ENCODE measurements at regions not wholly inside any gene's neighbourhood (a gene's known extent, or its start where the extent isn't known, plus 50 kb on each side); places are given as distances from the start of the nearest gene placed in this dataset.

DNA sequence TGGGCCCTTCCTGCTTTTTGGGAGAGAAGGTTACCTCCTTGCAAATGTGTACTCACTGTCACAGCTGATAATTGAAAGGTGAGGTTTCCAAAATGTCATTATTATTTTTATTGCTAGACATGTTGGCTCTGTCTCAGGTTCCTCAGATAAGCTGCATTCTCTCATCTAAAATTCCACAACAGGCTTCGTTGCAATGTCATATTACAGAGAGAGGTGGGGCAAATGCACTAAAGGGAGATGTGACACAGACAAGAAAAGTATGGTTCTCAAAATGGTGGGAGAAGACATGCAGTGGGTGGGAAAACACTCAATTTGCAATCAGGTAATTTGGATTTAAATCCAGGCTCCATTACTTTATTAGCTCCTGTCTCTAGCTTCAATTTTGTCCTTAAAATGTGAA lies 256.4 kb upstream of the POU3F2 start (continued):
- TF ChIP-seq, protein P1, sequence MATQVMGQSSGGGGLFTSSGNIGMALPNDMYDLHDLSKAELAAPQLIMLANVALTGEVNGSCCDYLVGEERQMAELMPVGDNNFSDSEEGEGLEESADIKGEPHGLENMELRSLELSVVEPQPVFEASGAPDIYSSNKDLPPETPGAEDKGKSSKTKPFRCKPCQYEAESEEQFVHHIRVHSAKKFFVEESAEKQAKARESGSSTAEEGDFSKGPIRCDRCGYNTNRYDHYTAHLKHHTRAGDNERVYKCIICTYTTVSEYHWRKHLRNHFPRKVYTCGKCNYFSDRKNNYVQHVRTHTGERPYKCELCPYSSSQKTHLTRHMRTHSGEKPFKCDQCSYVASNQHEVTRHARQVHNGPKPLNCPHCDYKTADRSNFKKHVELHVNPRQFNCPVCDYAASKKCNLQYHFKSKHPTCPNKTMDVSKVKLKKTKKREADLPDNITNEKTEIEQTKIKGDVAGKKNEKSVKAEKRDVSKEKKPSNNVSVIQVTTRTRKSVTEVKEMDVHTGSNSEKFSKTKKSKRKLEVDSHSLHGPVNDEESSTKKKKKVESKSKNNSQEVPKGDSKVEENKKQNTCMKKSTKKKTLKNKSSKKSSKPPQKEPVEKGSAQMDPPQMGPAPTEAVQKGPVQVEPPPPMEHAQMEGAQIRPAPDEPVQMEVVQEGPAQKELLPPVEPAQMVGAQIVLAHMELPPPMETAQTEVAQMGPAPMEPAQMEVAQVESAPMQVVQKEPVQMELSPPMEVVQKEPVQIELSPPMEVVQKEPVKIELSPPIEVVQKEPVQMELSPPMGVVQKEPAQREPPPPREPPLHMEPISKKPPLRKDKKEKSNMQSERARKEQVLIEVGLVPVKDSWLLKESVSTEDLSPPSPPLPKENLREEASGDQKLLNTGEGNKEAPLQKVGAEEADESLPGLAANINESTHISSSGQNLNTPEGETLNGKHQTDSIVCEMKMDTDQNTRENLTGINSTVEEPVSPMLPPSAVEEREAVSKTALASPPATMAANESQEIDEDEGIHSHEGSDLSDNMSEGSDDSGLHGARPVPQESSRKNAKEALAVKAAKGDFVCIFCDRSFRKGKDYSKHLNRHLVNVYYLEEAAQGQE (IDR thresholded peaks at IDR 0.05; ENCODE audit: low read depth) = no peak
- TF ChIP-seq SIN3A (IDR thresholded peaks at IDR 0.05; ENCODE audit: low read depth) (no peak), ZNF274 (IDR thresholded peaks at IDR 0.05; ENCODE audit: low read depth, low read length) (no peak)

DNA sequence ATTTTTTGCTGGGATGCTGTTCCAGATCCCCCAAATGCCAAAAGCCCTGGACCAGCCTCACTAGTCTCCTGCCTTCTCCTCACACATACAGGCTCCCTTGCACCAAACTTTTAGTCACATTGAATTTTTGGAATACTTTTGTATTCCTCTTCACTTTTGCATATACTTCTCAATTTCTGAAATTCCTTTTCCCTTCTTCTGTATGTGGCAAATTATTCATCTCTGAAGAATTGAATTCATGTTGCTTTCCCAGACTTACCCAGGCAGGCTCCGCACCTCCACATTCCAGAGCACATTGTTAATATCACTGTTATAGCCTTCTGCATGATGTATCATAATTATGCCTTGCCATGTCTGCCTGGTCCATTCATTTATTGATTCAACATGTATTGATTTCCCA lies 255.3 kb upstream of the POU3F2 start:
- Histone ChIP-seq H3K4me1 (ENCODE audit: control insufficient read depth in 1 of 2, insufficient read depth in 2 of 2, low read length in 2 of 2) (no peaks in the 10 kb centered on the region), H3K27ac (ENCODE audit: low read depth, low read length) (no peak overlapping the region), H2AFZ (ENCODE audit: low read depth, low read length, poor library complexity, severe bottlenecking) (no peak overlapping the region), H3K9ac (ENCODE audit: low read length) (no peak overlapping the region), H3K36me3 (ENCODE audit: control insufficient read depth in 1 of 2, insufficient read depth in 2 of 2, low read length in 2 of 2) (no peaks in the 10 kb centered on the region), H3K27me3 (ENCODE audit: insufficient read depth, low read length) (peaks cover 28% of the 10 kb centered on the region), H4K20me1 (ENCODE audit: insufficient read depth) (no peaks in the 10 kb centered on the region), H3K9me3 (ENCODE audit: control insufficient read depth in 1 of 2, insufficient read depth in 1 of 2, low read depth in 1 of 2, low read length in 2 of 2) (no peaks in the 10 kb centered on the region), H3K9me2 (ENCODE audit: insufficient read depth) (no peaks in the 10 kb centered on the region), H3K4me3 (replicated peaks in 1 of 2; ENCODE audit: low read depth in 1 of 2, low read length in 2 of 2) (no peak overlapping the region), H3K4me2 (ENCODE audit: low read length) (no peak overlapping the region), H3K79me2 (ENCODE audit: insufficient read depth, low read length) (no peaks in the 10 kb centered on the region)
- no peak for ATAC-seq
- ChIA-PET POLR2A (no interaction called here), RAD21 (ENCODE audit: low non-redundant PET in 1 of 2, low total read pairs in 2 of 2, uncharacterized antibody in 2 of 2, unreplicated experiment in 2 of 2) (no interaction called here), CTCF (no interaction called here)
- intact Hi-C loops (cut with micrococcal nuclease) = no loop called here
- no peak for DNase-seq (ENCODE audit: low read depth, low spot score)
- no TSS peak for BruUV-seq (replicated peaks)
- TF ChIP-seq CEBPB (IDR thresholded peaks at IDR 0.05; ENCODE audit: low read depth) (no peak), FOSL1 (IDR thresholded peaks at IDR 0.05; ENCODE audit: low read depth) (no peak), CBX3 (IDR thresholded peaks at IDR 0.05; ENCODE audit: low read depth) (no peak), ELF1 (IDR thresholded peaks at IDR 0.05; ENCODE audit: borderline replicate concordance, low read depth) (no peak), SIN3A (IDR thresholded peaks at IDR 0.05; ENCODE audit: low read depth) (no peak), RAD21 (IDR thresholded peaks at IDR 0.05; ENCODE audit: low read depth) (no peak), POLR2AphosphoS5 (IDR thresholded peaks at IDR 0.05; ENCODE audit: low read depth, low read length) (no peak), EZH2phosphoT487 (IDR thresholded peaks at IDR 0.05; ENCODE audit: borderline replicate concordance) (no peak), SP1 (IDR thresholded peaks at IDR 0.05; ENCODE audit: low read depth) (no peak)
- TF ChIP-seq, protein P2, sequence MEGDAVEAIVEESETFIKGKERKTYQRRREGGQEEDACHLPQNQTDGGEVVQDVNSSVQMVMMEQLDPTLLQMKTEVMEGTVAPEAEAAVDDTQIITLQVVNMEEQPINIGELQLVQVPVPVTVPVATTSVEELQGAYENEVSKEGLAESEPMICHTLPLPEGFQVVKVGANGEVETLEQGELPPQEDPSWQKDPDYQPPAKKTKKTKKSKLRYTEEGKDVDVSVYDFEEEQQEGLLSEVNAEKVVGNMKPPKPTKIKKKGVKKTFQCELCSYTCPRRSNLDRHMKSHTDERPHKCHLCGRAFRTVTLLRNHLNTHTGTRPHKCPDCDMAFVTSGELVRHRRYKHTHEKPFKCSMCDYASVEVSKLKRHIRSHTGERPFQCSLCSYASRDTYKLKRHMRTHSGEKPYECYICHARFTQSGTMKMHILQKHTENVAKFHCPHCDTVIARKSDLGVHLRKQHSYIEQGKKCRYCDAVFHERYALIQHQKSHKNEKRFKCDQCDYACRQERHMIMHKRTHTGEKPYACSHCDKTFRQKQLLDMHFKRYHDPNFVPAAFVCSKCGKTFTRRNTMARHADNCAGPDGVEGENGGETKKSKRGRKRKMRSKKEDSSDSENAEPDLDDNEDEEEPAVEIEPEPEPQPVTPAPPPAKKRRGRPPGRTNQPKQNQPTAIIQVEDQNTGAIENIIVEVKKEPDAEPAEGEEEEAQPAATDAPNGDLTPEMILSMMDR (IDR thresholded peaks at IDR 0.05 in 2 of 3, conservative IDR thresholded peaks at IDR 0.05 in 1 of 3; ENCODE audit: borderline replicate concordance in 1 of 3, insufficient read depth in 1 of 3, low read depth in 2 of 3, low read length in 2 of 3) = no peak
- TF ChIP-seq, protein P3, sequence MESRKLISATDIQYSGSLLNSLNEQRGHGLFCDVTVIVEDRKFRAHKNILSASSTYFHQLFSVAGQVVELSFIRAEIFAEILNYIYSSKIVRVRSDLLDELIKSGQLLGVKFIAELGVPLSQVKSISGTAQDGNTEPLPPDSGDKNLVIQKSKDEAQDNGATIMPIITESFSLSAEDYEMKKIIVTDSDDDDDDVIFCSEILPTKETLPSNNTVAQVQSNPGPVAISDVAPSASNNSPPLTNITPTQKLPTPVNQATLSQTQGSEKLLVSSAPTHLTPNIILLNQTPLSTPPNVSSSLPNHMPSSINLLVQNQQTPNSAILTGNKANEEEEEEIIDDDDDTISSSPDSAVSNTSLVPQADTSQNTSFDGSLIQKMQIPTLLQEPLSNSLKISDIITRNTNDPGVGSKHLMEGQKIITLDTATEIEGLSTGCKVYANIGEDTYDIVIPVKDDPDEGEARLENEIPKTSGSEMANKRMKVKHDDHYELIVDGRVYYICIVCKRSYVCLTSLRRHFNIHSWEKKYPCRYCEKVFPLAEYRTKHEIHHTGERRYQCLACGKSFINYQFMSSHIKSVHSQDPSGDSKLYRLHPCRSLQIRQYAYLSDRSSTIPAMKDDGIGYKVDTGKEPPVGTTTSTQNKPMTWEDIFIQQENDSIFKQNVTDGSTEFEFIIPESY (IDR thresholded peaks at IDR 0.05; ENCODE audit: extremely low read depth, insufficient replicate concordance, low read length) = no peak
- TF ChIP-seq, protein P4, sequence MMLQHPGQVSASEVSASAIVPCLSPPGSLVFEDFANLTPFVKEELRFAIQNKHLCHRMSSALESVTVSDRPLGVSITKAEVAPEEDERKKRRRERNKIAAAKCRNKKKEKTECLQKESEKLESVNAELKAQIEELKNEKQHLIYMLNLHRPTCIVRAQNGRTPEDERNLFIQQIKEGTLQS (IDR thresholded peaks at IDR 0.05) = no peak
- TF ChIP-seq, protein P1 (IDR thresholded peaks at IDR 0.05; ENCODE audit: low read depth) = no peak

All from HCT116 (cell line).